ENCODE measurements at regions not wholly inside any gene's neighbourhood (a gene's known extent, or its start where the extent isn't known, plus 50 kb on each side); places are given as distances from the start of the nearest gene placed in this dataset.

DNA sequence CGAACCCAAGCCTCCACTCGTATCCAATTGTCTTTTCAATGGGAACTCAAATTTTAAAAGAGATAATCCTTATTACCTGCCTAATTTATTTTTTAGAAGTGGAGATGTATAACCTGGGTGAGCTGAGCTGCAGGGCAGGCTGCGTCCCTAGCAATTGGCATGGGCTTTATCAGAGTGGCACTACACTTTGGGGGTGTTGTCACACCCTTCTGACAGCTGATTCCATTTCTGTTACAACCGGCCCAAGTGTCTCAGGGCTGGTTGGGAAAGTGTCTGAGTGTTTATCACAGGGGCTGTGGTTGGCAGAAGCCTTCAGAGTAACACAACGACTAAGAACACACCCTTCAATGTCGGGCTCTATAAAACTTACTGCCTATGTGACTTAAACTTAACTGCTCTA is 295.0 kb downstream of the SMAD2 start:
- TF ChIP-seq POLR2A (IDR thresholded peaks at IDR 0.05; ENCODE audit: low read depth, low read length), result no peak
- TF ChIP-seq RCOR1 (IDR thresholded peaks at IDR 0.05; ENCODE audit: insufficient replicate concordance, low read length), result no peak
